ENCODE measurements at regions not wholly inside any gene's neighbourhood (a gene's known extent, or its start where the extent isn't known, plus 50 kb on each side); places are given as distances from the start of the nearest gene placed in this dataset.

GRCh38 chr18:55878224-55878623 is 290.2 kb upstream of the TCF4 start:
- Mint-ChIP-seq H3K4me1 (peaks cover 4% of the 10 kb centered on the region), H3K27me3 (ENCODE audit: low read depth in 3 of 3) (peaks cover 0 to 1% (median 0%) of the 10 kb centered on the region in 3 donors), H3K4me3 (no peak overlapping the region), H3K9me3 (peaks cover 0 to 4% (median 2%) of the 10 kb centered on the region in 7 donors), H3K27ac (no peak overlapping the region), H3K36me3 (no peaks in the 10 kb centered on the region)
- Histone ChIP-seq H4K20me1 (ENCODE audit: insufficient read depth, low read length) (no peaks in the 10 kb centered on the region), H3K27ac (ENCODE audit: low read depth in 1 of 2, low read length in 2 of 2) (no peak overlapping the region), H3K4me2 (replicated peaks; ENCODE audit: extremely low read depth, low read length, poor library complexity, severe bottlenecking) (no peak overlapping the region), H3K27me3 (ENCODE audit: control insufficient read depth in 2 of 2, insufficient read depth in 2 of 2, low read length in 2 of 2) (no peaks in the 10 kb centered on the region), H3K4me3 (replicated peaks in 1 of 3; ENCODE audit: low read depth in 2 of 3, low read length in 3 of 3) (no peak overlapping the region), H3K9me3 (replicated peaks in 1 of 2; ENCODE audit: control insufficient read depth in 1 of 2, insufficient read depth in 1 of 2, low read length in 2 of 2) (no peaks in the 10 kb centered on the region), H3K36me3 (replicated peaks in 1 of 2; ENCODE audit: control insufficient read depth in 1 of 2, insufficient read depth in 2 of 2, low read length in 2 of 2) (no peaks in the 10 kb centered on the region), H3K9ac (ENCODE audit: insufficient read depth, low read length, poor library complexity, severe bottlenecking) (no peak overlapping the region), H3K79me2 (ENCODE audit: insufficient read depth, low read length) (no peaks in the 10 kb centered on the region), H2AFZ (ENCODE audit: insufficient read depth, low read depth, low read length, poor library complexity, severe bottlenecking) (no peak overlapping the region), H3K4me1 (ENCODE audit: control insufficient read depth in 1 of 2, insufficient read depth in 2 of 2, low read length in 2 of 2) (no peaks in the 10 kb centered on the region)
- intact Hi-C loops (cut with micrococcal nuclease), result no loop called here
- no peak for TF ChIP-seq CTCF (IDR thresholded peaks at IDR 0.05)
- no peak for DNase-seq
- no CpG with 5 or more reads among the region's 1 CpG for WGBS (ENCODE audit: insufficient coverage)

DNA sequence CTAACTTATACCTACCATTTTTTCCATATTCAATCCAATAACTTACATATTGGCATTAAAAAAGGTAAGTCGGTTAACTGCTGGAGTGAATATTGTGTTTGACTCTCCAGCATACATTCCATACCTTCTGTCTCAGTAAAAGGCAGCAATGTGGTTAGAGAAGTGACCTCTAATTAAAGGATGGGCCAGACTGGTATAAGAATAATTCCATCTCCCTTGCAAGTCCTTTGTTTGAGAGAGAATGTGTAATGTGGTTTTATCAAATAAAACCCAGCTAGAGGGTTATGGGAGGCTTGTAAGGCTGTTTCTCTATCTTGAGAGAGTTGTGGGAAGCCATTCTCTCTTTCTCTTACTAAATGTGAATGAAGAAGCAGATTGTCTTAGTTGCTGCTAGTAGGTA is 289.3 kb upstream of the TCF4 start:
- H3K27me3 Mint-ChIP-seq (ENCODE audit: low read depth in 3 of 3), result peaks cover 0 to 1% (median 0%) of the 10 kb centered on the region in 3 donors
- Histone ChIP-seq H3K27ac (ENCODE audit: low read depth in 1 of 2, low read length in 2 of 2) (no peak overlapping the region), H3K9me3 (replicated peaks in 1 of 2; ENCODE audit: control insufficient read depth in 1 of 2, insufficient read depth in 1 of 2, low read length in 2 of 2) (no peaks in the 10 kb centered on the region), H3K9ac (ENCODE audit: insufficient read depth, low read length, poor library complexity, severe bottlenecking) (no peak overlapping the region), H3K36me3 (replicated peaks in 1 of 2; ENCODE audit: control insufficient read depth in 1 of 2, insufficient read depth in 2 of 2, low read length in 2 of 2) (no peaks in the 10 kb centered on the region), H4K20me1 (ENCODE audit: insufficient read depth, low read length) (no peaks in the 10 kb centered on the region), H3K4me3 (replicated peaks in 1 of 3; ENCODE audit: low read depth in 2 of 3, low read length in 3 of 3) (no peak overlapping the region), H3K4me2 (replicated peaks; ENCODE audit: extremely low read depth, low read length, poor library complexity, severe bottlenecking) (no peak overlapping the region), H3K4me1 (ENCODE audit: control insufficient read depth in 1 of 2, insufficient read depth in 2 of 2, low read length in 2 of 2) (no peaks in the 10 kb centered on the region), H3K79me2 (ENCODE audit: insufficient read depth, low read length) (no peaks in the 10 kb centered on the region), H3K27me3 (ENCODE audit: control insufficient read depth in 2 of 2, insufficient read depth in 2 of 2, low read length in 2 of 2) (no peaks in the 10 kb centered on the region), H2AFZ (ENCODE audit: insufficient read depth, low read depth, low read length, poor library complexity, severe bottlenecking) (no peak overlapping the region)
- TF ChIP-seq CTCF (IDR thresholded peaks at IDR 0.05), result no peak
- DNase-seq, result no peak
- no peaks in the 10 kb centered on the region for H3K36me3 Mint-ChIP-seq
- H3K4me1 Mint-ChIP-seq, result peaks cover 4% of the 10 kb centered on the region
- peaks cover 0 to 3% (median 2%) of the 10 kb centered on the region in 7 donors for H3K9me3 Mint-ChIP-seq
- H3K27ac Mint-ChIP-seq, result no peak overlapping the region
- no peak overlapping the region for H3K4me3 Mint-ChIP-seq
- no CpG with 5 or more reads among the region's 1 CpG for WGBS (ENCODE audit: insufficient coverage)
- intact Hi-C loops (cut with micrococcal nuclease), result no loop called here
